ENCODE measurements at regions not wholly inside any gene's neighbourhood (a gene's known extent, or its start where the extent isn't known, plus 50 kb on each side); places are given as distances from the start of the nearest gene placed in this dataset.
"Not testable (repeated sequence)": the region's sequence is repeated elsewhere in the genome, so short reads cannot be mapped to it uniquely, and the experiment has no call there.

DNA sequence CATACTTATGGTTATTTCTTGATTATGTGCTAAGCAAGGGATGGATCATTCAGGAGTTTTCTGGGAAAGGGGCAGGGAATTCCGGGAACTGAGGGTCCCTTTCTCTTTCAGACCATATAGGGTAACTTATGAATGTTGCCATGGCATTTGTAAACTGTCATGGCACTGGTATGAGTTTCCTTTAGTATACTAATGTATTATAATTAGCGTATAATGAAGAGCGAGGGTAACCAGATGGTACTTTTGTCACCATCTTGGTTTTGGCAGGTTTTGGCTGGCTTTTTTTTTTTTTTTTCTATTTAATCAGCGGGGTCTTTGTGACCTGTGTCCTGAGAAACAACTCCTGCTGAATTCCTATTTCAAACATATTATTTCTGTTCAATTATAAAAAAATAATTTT is 237.6 kb upstream of the PTER start:
- no TSS peak for BruUV-seq (replicated peaks)
- no peak for DNase-seq (ENCODE audit: low read depth, low spot score)
- 42% methylated on average over 4 of the region's 4 CpGs for WGBS (ENCODE audit: insufficient coverage, insufficient replicate concordance, low lambda C conversion rate, missing lambda C conversion rate)
- in situ Hi-C loops (cut with MboI) (no loop called here), intact Hi-C loops (cut with micrococcal nuclease; ENCODE audit: unreplicated experiment) (no loop called here)
- no peaks in the 10 kb centered on the region for H4K20me1 ChIP-seq (ENCODE audit: control insufficient read depth, insufficient read depth)
- ATAC-seq, result no peak
- H3K79me2 ChIP-seq (ENCODE audit: control insufficient read depth, insufficient read depth, low read length), result no peaks in the 10 kb centered on the region
- no peak overlapping the region for H3K4me3 ChIP-seq
- RAD21 ChIA-PET (ENCODE audit: unreplicated experiment), result interaction anchor here (1.0 kb wide), 1 partner anchor 10 kb away, joined by 4 read pairs; no protein-coding TSS in a partner anchor
- SMC1A ChIA-PET (ENCODE audit: uncharacterized antibody, unreplicated experiment), result no interaction called here
- H3K27me3 ChIP-seq (replicated peaks in 1 of 2; ENCODE audit: control insufficient read depth in 2 of 2, insufficient read depth in 2 of 2, low read length in 1 of 2), result no peaks in the 10 kb centered on the region
- CTCF ChIA-PET, result no interaction called here
- no peak overlapping the region for H2AFZ ChIP-seq (ENCODE audit: control insufficient read depth, low read depth, low read length)
- no peak for FAIRE-seq
- no peak for TF ChIP-seq STAT1 (conservative IDR thresholded peaks at IDR 0.05)
- no peak for TF ChIP-seq RFX5 (IDR thresholded peaks at IDR 0.05; ENCODE audit: low read depth, low read length)
- TF ChIP-seq ATF3 (IDR thresholded peaks at IDR 0.05; ENCODE audit: borderline replicate concordance, extremely low read depth, low read depth, low read length), result no peak
- TF ChIP-seq NFXL1 (IDR thresholded peaks at IDR 0.05; ENCODE audit: borderline replicate concordance), result no peak
- TF ChIP-seq RELA (IDR thresholded peaks at IDR 0.05; ENCODE audit: borderline replicate concordance, partially characterized antibody), result no peak
- no peak overlapping the region for H3K4me2 ChIP-seq (ENCODE audit: control insufficient read depth, insufficient read depth)
- H3K9ac ChIP-seq (ENCODE audit: control insufficient read depth, insufficient read depth, low read length), result no peak overlapping the region
- POLR2A ChIA-PET, result no interaction called here
- peaks cover 4% of the 10 kb centered on the region; the same call in 2 of the 3 replicates for H3K9me3 ChIP-seq (replicated peaks; ENCODE audit: control insufficient read depth, insufficient read depth, low read length)
- H3K27ac ChIP-seq (ENCODE audit: control insufficient read depth, insufficient read depth), result no peak overlapping the region
- no peaks in the 10 kb centered on the region for H3K4me1 ChIP-seq (ENCODE audit: control insufficient read depth, insufficient read depth, low read length)
- H3K36me3 ChIP-seq (ENCODE audit: control insufficient read depth in 2 of 2, insufficient read depth in 2 of 2, low read length in 1 of 2), result no peaks in the 10 kb centered on the region

DNA sequence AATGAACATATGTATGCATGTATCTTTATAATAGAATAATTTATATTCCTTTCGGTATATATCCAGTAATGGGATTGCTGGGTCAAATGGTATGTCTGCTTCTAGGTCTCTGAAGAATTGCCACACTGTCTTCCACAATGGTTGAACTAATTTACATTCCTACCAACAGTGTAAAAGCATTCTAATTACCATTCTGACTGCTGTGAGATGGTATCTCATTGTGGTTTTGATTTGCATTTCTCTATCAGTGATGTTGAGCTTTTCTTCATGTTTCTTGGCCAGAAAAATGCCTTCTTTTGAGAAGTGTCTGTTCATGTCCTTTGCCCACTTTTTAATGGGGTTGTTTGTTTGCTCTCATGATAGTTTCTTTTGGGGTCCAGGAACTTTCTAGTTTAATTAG is 213.2 kb upstream of the PTER start:
- in situ Hi-C loops (cut with MboI); H3K27ac ChIP-seq (ENCODE audit: control insufficient read depth, insufficient read depth); H3K4me2 ChIP-seq (ENCODE audit: control insufficient read depth, insufficient read depth); H3K9me3 ChIP-seq (replicated peaks; ENCODE audit: control insufficient read depth, insufficient read depth, low read length); H4K20me1 ChIP-seq (ENCODE audit: control insufficient read depth, insufficient read depth); BruUV-seq (replicated peaks); H3K4me3 ChIP-seq; CTCF ChIA-PET; H2AFZ ChIP-seq (ENCODE audit: control insufficient read depth, low read depth, low read length); FAIRE-seq; H3K4me1 ChIP-seq (ENCODE audit: control insufficient read depth, insufficient read depth, low read length); POLR2A ChIA-PET; SMC1A ChIA-PET (ENCODE audit: uncharacterized antibody, unreplicated experiment); H3K27me3 ChIP-seq (replicated peaks in 1 of 2; ENCODE audit: control insufficient read depth in 2 of 2, insufficient read depth in 2 of 2, low read length in 1 of 2); ATAC-seq; H3K9ac ChIP-seq (ENCODE audit: control insufficient read depth, insufficient read depth, low read length); intact Hi-C loops (cut with micrococcal nuclease; ENCODE audit: unreplicated experiment); RAD21 ChIA-PET (ENCODE audit: unreplicated experiment); H3K36me3 ChIP-seq (ENCODE audit: control insufficient read depth in 2 of 2, insufficient read depth in 2 of 2, low read length in 1 of 2); H3K79me2 ChIP-seq (ENCODE audit: control insufficient read depth, insufficient read depth, low read length); DNase-seq (ENCODE audit: low read depth, low spot score): not testable (repeated sequence)
- 0% methylated on average over 1 of the region's 1 CpG for WGBS (ENCODE audit: insufficient coverage, insufficient replicate concordance, low lambda C conversion rate, missing lambda C conversion rate)

All from GM12878 (cell line).